ENCODE measurements at regions not wholly inside any gene's neighbourhood (a gene's known extent, or its start where the extent isn't known, plus 50 kb on each side); places are given as distances from the start of the nearest gene placed in this dataset.
"Not testable (repeated sequence)": the region's sequence is repeated elsewhere in the genome, so short reads cannot be mapped to it uniquely, and the experiment has no call there.

GRCh38 chr10:107516349-107516748 lies 351.8 kb upstream of the SORCS1 start (continued):
- TF ChIP-seq ZNF462 (CRISPR knock-in tag; IDR thresholded peaks at IDR 0.05), result no peak
- no peak for TF ChIP-seq STAT1 (IDR thresholded peaks at IDR 0.05; ENCODE audit: unreplicated experiment)
- TF ChIP-seq, protein P1, sequence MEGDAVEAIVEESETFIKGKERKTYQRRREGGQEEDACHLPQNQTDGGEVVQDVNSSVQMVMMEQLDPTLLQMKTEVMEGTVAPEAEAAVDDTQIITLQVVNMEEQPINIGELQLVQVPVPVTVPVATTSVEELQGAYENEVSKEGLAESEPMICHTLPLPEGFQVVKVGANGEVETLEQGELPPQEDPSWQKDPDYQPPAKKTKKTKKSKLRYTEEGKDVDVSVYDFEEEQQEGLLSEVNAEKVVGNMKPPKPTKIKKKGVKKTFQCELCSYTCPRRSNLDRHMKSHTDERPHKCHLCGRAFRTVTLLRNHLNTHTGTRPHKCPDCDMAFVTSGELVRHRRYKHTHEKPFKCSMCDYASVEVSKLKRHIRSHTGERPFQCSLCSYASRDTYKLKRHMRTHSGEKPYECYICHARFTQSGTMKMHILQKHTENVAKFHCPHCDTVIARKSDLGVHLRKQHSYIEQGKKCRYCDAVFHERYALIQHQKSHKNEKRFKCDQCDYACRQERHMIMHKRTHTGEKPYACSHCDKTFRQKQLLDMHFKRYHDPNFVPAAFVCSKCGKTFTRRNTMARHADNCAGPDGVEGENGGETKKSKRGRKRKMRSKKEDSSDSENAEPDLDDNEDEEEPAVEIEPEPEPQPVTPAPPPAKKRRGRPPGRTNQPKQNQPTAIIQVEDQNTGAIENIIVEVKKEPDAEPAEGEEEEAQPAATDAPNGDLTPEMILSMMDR (conservative IDR thresholded peaks at IDR 0.05; ENCODE audit: low read depth in 2 of 2), result no peak
- TF ChIP-seq NANOG (IDR thresholded peaks at IDR 0.05; ENCODE audit: borderline replicate concordance), result no peak
- no peak for TF ChIP-seq ZNF114 (CRISPR knock-in tag; IDR thresholded peaks at IDR 0.05)
- TF ChIP-seq ETS1 (IDR thresholded peaks at IDR 0.05), result no peak
- TF ChIP-seq EZH2 (IDR thresholded peaks at IDR 0.05; ENCODE audit: low read depth, unreplicated experiment), result no peak

- not testable (repeated sequence) for H3K9me2 ChIP-seq (ENCODE audit: insufficient read depth); H3K4me2 ChIP-seq; H4K20me1 ChIP-seq (replicated peaks; ENCODE audit: insufficient read depth); H3F3A ChIP-seq (replicated peaks; ENCODE audit: low read depth); ATAC-seq; H3K4me1 ChIP-seq (ENCODE audit: insufficient read depth); H3K4me3 ChIP-seq; H3K79me2 ChIP-seq (replicated peaks; ENCODE audit: insufficient read depth); H3K27me3 Mint-ChIP-seq (ENCODE audit: insufficient read depth, low read depth, poor library complexity); DNase-seq (ENCODE audit: low spot score); H3K4me1 Mint-ChIP-seq; H3K27me3 ChIP-seq (ENCODE audit: insufficient read depth); H3K4me3 Mint-ChIP-seq; H2AFZ ChIP-seq; H3K36me3 ChIP-seq (ENCODE audit: insufficient read depth); H3K27ac ChIP-seq (ENCODE audit: low read depth); H3K27ac Mint-ChIP-seq
- Mint-ChIP-seq H3K9me3 (peaks cover 27% of the 10 kb centered on the region), H3K36me3 (ENCODE audit: low read depth) (peaks cover 19% of the 10 kb centered on the region)
Measured at GRCh38 chr10:107504011-107504410, 339.5 kb upstream of the SORCS1 start.

All from GM23338 (cell line).